GM12864 (cell line): ENCODE measurements at regions not wholly inside any gene's neighbourhood (a gene's known extent, or its start where the extent isn't known, plus 50 kb on each side); places are given as distances from the start of the nearest gene placed in this dataset.
"Not testable (repeated sequence)": the region's sequence is repeated elsewhere in the genome, so short reads cannot be mapped to it uniquely, and the experiment has no call there.

ENCODE experiments used
- DNase-seq: peaks from one replicate; pipeline ENCODE4 v3.0.0-alpha.2; 2011; ENCODE audit warnings: low read depth
- H3K4me3 ChIP-seq: 2 replicates; pipeline ENCODE4 v1.5.1; 2011; ENCODE audit warnings: mild to moderate bottlenecking, low read depth, low read length, control low read depth
- CTCF ChIP-seq: IDR thresholded peaks from 2 replicates; pipeline ENCODE4 v1.5.1; 2011; ENCODE audit warnings: low read depth, mild to moderate bottlenecking, moderate library complexity, low read length, control low read depth, inconsistent platforms; ENCODE audit errors: missing control alignments

GRCh38 chr17:43345515-43345914 is 53.3 kb upstream of the ARL4D start:
- not testable (repeated sequence) for DNase-seq, H3K4me3 ChIP-seq

- no peak for DNase-seq
- no peak for TF ChIP-seq CTCF
- H3K4me3 ChIP-seq, result no peak overlapping the region
These were observed 54.1 kb upstream of the ARL4D start for GRCh38 chr17:43344685-43345084.

DNA sequence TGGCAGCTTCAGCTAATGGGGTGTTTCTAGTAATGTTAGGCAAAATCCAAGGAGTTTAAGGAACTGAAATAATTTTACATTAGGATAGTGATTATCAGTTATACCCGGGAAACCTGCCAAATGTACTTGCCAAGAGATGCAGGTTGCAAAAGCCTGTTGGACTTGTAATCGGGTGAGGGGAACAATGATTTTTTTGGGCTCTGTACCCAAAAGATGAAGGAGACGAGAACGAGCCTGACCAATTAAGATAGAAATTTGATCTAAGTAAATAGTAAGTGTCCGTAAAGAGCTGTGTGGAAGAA is 56.3 kb upstream of the ARL4D start:
- TF ChIP-seq CTCF, result no peak
- no peak overlapping the region for H3K4me3 ChIP-seq
- DNase-seq, result no peak

- no peak overlapping the region for H3K4me3 ChIP-seq
- TF ChIP-seq CTCF, result no peak
- no peak for DNase-seq
These were observed 56.8 kb upstream of the ARL4D start for GRCh38 chr17:43341715-43342588.

GRCh38 chr17:43338886-43339516 is 59.8 kb upstream of the ARL4D start:
- no peak overlapping the region for H3K4me3 ChIP-seq
- DNase-seq, result no peak
- peak; percentile 88 for TF ChIP-seq CTCF

- no peak for DNase-seq
- no peak overlapping the region for H3K4me3 ChIP-seq
- TF ChIP-seq CTCF, result no peak
These were observed 60.9 kb upstream of the ARL4D start for GRCh38 chr17:43337684-43338428.

GRCh38 chr17:43334738-43335402 is 63.9 kb upstream of the ARL4D start:
- no peak overlapping the region for H3K4me3 ChIP-seq
- no peak for DNase-seq
- no peak for TF ChIP-seq CTCF
